HG03039 (cell line): ENCODE measurements at regions not wholly inside any gene's neighbourhood (a gene's known extent, or its start where the extent isn't known, plus 50 kb on each side); places are given as distances from the start of the nearest gene placed in this dataset.

Source experiments
- ATAC-seq: cut with Tn5 transposase; IDR thresholded peaks from one replicate; pipeline ENCODE4 v1.9.1; 2021; ENCODE audit warnings: mild to moderate bottlenecking, moderate library complexity; ENCODE audit not compliant: unreplicated experiment

- ATAC-seq: no peak
These were observed 1014.3 kb upstream of the CDH2 start for GRCh38 chr18:29191263-29191662.

GRCh38 chr18:29188760-29189159 is 1011.8 kb upstream of the CDH2 start:
- no peak for ATAC-seq

- ATAC-seq: no peak
These were observed 1008.9 kb upstream of the CDH2 start for GRCh38 chr18:29185801-29186200.

GRCh38 chr18:29184654-29185053 is 1007.7 kb upstream of the CDH2 start:
- ATAC-seq: no peak

DNA sequence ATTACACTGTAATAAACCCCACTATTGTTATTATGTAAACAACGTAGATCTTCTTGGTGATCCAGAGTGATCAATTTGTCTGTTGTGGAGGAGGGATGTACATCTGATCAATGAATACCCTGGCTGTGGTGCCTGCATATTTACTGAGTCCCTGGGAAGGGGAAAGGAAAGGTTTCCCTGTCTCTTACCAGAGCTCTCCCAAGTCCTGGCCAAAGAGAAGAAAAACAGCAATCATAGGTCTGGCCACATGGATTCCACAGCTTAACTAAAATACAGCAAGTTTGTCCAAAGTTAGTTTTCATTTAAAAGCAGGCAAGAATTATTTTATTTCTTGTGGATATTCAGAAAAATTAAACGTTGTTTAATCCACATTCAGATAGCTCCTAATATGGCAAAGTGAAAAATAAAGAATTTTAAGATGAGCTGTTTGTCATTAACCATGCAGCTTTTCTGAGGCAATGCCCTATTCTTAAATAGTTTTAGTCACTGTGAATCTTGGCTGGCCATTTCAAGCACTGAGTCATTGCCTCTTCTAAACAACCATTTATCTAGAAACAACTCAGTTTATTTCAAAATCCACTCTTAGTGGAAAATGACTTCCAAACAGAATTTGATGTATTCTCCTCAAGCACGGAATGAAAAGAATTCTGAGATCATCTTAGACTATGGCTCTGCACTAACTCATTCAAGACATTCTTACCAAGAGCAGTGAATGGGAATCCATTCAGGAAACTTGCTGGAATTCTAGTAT is 1004.4 kb upstream of the CDH2 start:
- ATAC-seq: no peak

DNA sequence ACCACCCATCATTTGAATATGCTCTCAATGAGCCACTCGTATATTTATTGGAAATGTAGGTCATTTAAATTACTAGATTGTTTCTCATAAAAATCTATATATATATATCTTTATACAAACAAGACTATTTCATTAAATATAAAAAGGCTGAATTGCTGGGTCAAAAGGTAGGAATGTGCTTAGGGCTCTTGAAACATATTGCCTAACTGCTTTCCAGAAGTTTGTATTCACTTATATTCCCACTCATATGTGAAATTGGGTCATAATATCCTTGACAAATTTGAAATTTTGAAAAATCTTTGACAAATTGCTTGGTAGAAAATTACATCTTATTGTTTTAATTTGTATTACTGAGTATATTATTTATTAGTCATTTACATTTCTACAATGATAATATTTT is 999.8 kb upstream of the CDH2 start:
- ATAC-seq: no peak

- no peak for ATAC-seq
These were observed 998.0 kb upstream of the CDH2 start for GRCh38 chr18:29174891-29175290.

- no peak for ATAC-seq
These were observed 995.8 kb upstream of the CDH2 start for GRCh38 chr18:29172756-29173067.

GRCh38 chr18:29171892-29172755 is 995.2 kb upstream of the CDH2 start:
- ATAC-seq: no peak

- no peak for ATAC-seq
These were observed 992.7 kb upstream of the CDH2 start for GRCh38 chr18:29169599-29169998.

- ATAC-seq: no peak
These were observed 988.2 kb upstream of the CDH2 start for GRCh38 chr18:29164993-29165599.

GRCh38 chr18:29164020-29164706 is 987.2 kb upstream of the CDH2 start:
- no peak for ATAC-seq

DNA sequence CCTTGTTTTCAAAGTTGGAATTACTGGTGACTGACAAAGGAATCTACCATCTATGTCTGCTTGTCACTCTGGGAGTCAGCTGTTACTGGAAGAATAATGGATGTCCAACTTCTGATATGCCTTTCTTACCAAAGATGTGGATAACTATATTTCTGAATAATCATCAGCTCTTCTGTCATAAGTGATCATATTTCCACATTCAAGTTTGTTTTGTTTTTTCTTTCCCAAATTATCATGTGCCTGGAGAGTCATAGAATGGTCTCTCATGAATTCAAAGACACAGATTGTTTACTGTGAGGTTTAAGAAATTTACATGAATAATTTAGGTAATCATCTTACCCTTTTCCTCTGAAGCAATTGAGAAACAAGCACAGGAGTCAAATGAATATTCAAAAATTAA is 986.7 kb upstream of the CDH2 start:
- ATAC-seq: no peak

- no peak for ATAC-seq
These were observed 984.5 kb upstream of the CDH2 start for GRCh38 chr18:29161429-29161828.

- no peak for ATAC-seq
These were observed 983.2 kb upstream of the CDH2 start for GRCh38 chr18:29160170-29160569.

- ATAC-seq: no peak
These were observed 981.0 kb upstream of the CDH2 start for GRCh38 chr18:29157905-29158304.

DNA sequence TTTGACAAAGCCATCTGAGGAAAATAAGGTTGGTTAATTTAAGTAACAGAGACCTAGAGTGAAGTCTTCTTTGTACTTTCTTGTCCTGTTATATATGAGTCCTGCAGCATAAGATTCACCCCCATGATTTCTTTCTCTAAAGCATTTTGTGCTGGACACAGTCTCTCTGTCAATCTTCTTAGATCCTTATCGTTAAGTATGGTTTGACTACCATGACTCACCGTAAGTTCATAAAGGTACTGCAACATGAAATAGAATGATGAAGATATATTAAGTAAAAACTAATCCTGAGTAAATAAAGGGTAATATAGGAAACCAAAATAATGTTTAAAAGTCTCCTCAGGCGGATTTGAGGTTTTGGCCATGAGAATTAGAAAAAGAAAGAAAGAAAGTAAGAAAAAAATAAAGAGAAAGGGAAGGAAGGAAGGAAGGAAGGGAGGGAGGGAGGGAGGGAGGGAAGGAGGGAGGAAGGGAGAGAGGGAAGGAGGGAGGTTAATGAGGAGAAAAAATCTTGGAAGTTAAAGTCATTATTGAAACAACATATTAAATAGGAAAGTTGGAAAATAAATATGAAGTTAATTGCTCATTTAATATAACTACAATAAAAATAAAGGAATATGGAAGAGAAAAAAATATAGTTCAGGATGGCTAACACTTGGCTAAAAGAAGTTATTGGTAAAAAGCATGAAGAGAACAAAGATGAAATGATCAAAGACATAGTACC is 980.3 kb upstream of the CDH2 start:
- no peak for ATAC-seq

DNA sequence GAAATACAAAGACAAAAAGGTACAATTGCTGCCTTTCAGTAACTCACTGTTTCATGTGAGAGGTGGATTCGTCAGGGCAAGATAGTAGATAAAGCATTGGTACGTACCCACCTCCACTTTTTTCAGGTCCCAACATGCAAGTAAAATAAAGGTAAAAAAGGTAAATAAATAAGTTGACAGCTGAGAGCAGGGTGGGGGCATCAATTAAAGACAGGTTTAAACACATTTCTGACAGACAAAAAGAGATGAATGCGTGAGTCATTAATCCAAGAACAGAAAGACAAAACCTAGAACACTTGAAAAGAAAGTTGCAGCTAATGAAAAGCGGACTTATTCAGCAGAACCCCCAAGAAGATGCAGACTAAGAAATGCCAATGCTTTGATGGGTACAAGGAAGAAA is 979.6 kb upstream of the CDH2 start:
- ATAC-seq: no peak

- no peak for ATAC-seq
These were observed 978.1 kb upstream of the CDH2 start for GRCh38 chr18:29154758-29155725.
